Nephron (organoid): ENCODE measurements at regions not wholly inside any gene's neighbourhood (a gene's known extent, or its start where the extent isn't known, plus 50 kb on each side); places are given as distances from the start of the nearest gene placed in this dataset.

Experiments used
- H3K27ac Mint-ChIP-seq, 3 experiments: 2 replicates each; pipeline ENCODE4 v1.8.0; 2020; ENCODE audit warnings: mixed read lengths in 3 of 3, mild to moderate bottlenecking in 2 of 3, moderate library complexity in 1 of 3
- H3K27me3 Mint-ChIP-seq: 2 replicates; pipeline ENCODE4 v1.8.0; 2021; ENCODE audit warnings: low read depth, mild to moderate bottlenecking, moderate library complexity, mixed read lengths
- H3K36me3 Mint-ChIP-seq: 2 replicates; pipeline ENCODE4 v1.8.0; 2020; ENCODE audit warnings: low read depth, mixed read lengths
- H3K4me1 Mint-ChIP-seq: 2 replicates; pipeline ENCODE4 v1.8.0; 2020; ENCODE audit warnings: mixed read lengths
- H3K4me3 Mint-ChIP-seq, 3 experiments: 2 replicates each; pipeline ENCODE4 v1.8.0; 2020; ENCODE audit warnings: mild to moderate bottlenecking in 3 of 3, mixed read lengths in 3 of 3, moderate library complexity in 2 of 3
- H3K9me3 Mint-ChIP-seq: 2 replicates; pipeline ENCODE4 v1.8.0; 2020; ENCODE audit warnings: mixed read lengths
- TF ChIP-seq, protein P1 (sequence below), 3 experiments: fragments of 200-600 bp; sonication (generic); IDR thresholded peaks; one replicate each; pipeline ENCODE4 v1.5.0; 2021; ENCODE audit warnings: antibody characterized with exemption in 3 of 3; ENCODE audit not compliant: unreplicated experiment in 3 of 3

DNA sequence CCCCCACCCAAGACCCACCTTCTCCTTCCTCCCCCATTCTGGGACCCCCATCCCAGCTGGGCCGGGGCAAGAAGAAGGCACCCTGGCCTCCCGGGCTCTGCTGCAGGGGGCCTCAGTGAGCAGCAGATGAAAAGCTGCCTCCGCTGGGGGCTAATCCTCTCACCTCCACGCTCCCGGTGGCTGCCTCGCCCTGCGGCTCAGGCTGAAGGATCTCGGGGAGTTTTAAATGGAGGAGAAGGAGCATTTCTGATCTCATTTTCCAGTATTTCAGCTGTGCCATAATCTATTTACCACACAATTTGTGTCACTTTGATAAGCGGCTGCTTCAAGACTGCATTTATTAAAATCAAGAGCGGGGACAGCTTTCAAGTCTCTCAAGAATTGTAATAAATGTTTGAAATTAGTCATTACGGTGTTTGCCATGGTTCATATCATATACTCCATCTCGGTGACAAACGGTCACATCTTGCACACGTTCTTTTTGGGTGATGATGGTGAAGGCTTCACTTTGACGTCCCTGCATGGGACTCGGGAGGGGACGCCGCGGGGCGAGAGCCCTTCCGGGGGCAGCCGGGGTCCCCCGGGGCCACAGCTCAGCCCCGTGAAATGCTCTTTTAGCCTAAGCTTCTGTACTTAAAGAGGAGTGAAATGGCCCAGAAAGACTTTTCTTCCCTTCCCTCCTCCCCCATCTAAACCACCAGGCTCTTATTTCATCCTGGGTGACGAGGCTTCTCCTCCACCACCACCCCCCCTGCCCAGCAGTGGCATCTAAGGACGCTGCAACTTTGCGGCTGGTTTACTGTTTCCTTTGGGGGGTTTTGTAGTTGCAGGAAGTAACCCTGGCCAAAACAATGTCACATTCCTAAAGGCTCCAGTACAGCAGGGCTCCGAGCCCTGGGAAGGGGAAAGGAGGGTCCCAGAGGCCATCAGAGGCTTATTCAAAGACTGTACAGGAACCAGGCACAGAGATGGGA is 313.1 kb upstream of the TNRC6C start:
- TF ChIP-seq, protein P1, sequence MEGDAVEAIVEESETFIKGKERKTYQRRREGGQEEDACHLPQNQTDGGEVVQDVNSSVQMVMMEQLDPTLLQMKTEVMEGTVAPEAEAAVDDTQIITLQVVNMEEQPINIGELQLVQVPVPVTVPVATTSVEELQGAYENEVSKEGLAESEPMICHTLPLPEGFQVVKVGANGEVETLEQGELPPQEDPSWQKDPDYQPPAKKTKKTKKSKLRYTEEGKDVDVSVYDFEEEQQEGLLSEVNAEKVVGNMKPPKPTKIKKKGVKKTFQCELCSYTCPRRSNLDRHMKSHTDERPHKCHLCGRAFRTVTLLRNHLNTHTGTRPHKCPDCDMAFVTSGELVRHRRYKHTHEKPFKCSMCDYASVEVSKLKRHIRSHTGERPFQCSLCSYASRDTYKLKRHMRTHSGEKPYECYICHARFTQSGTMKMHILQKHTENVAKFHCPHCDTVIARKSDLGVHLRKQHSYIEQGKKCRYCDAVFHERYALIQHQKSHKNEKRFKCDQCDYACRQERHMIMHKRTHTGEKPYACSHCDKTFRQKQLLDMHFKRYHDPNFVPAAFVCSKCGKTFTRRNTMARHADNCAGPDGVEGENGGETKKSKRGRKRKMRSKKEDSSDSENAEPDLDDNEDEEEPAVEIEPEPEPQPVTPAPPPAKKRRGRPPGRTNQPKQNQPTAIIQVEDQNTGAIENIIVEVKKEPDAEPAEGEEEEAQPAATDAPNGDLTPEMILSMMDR (IDR thresholded peaks at IDR 0.05; ENCODE audit: unreplicated experiment in 3 of 3): no peak
- peaks cover 7% of the 10 kb centered on the region for H3K36me3 Mint-ChIP-seq
- no peak overlapping the region for H3K4me3 Mint-ChIP-seq
- peaks cover 20% of the 10 kb centered on the region for H3K9me3 Mint-ChIP-seq
- no peak overlapping the region for H3K27ac Mint-ChIP-seq
- H3K4me1 Mint-ChIP-seq: peaks cover 6% of the 10 kb centered on the region
- peaks cover 11% of the 10 kb centered on the region for H3K27me3 Mint-ChIP-seq

DNA sequence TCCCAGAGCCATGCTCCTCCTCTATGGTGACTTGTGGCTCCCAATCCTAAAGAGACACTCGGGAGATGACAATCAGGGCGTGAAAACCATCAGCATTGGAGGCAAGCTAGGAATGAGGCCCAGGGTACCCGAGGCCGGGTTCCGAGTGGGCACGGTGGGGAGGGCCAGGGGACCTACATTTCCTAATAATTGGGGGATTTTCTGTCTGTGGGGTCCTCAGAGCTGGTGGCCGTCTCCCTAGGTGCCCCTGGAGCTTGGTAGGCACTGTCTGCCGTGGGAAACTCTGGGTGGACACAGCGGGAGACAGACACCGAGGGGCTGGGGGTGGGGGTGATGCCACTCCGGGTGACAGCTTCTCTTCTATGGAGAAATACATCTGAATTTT is 312.5 kb upstream of the TNRC6C start:
- no peak overlapping the region for H3K27ac Mint-ChIP-seq
- TF ChIP-seq, protein P1 (IDR thresholded peaks at IDR 0.05; ENCODE audit: unreplicated experiment in 3 of 3): no peak

GRCh38 chr17:77647531-77647930 is 311.0 kb upstream of the TNRC6C start:
- Mint-ChIP-seq H3K27ac (no peak overlapping the region), H3K36me3 (peaks cover 7% of the 10 kb centered on the region), H3K4me3 (no peak overlapping the region), H3K9me3 (peaks cover 34% of the 10 kb centered on the region), H3K27me3 (peaks cover 6% of the 10 kb centered on the region), H3K4me1 (peaks cover 6% of the 10 kb centered on the region)
- TF ChIP-seq, protein P1 (IDR thresholded peaks at IDR 0.05; ENCODE audit: unreplicated experiment in 3 of 3): no peak

More for the DNA sequence above, 312.5 kb upstream of the TNRC6C start:
- peaks cover 25% of the 10 kb centered on the region for H3K9me3 Mint-ChIP-seq
- H3K4me3 Mint-ChIP-seq: no peak overlapping the region
- H3K27me3 Mint-ChIP-seq: peaks cover 7% of the 10 kb centered on the region
- H3K36me3 Mint-ChIP-seq: peaks cover 7% of the 10 kb centered on the region
- H3K4me1 Mint-ChIP-seq: peaks cover 6% of the 10 kb centered on the region

- H3K9me3 Mint-ChIP-seq: peaks cover 34% of the 10 kb centered on the region
- no peak overlapping the region for H3K4me3 Mint-ChIP-seq
- H3K27me3 Mint-ChIP-seq: peaks cover 13% of the 10 kb centered on the region
- TF ChIP-seq, protein P1 (IDR thresholded peaks at IDR 0.05; ENCODE audit: unreplicated experiment in 3 of 3): no peak
- H3K4me1 Mint-ChIP-seq: peaks cover 6% of the 10 kb centered on the region
- no peak overlapping the region for H3K27ac Mint-ChIP-seq
- H3K36me3 Mint-ChIP-seq: peaks cover 7% of the 10 kb centered on the region
Observed at GRCh38 chr17:77649717-77650211, 308.7 kb upstream of the TNRC6C start.

GRCh38 chr17:77651988-77652387 is 306.5 kb upstream of the TNRC6C start:
- Mint-ChIP-seq H3K4me1 (no peaks in the 10 kb centered on the region), H3K36me3 (peaks cover 7% of the 10 kb centered on the region), H3K9me3 (peaks cover 32% of the 10 kb centered on the region), H3K27me3 (peaks cover 18% of the 10 kb centered on the region), H3K27ac (no peak overlapping the region), H3K4me3 (no peak overlapping the region)
- TF ChIP-seq, protein P1 (IDR thresholded peaks at IDR 0.05; ENCODE audit: unreplicated experiment in 3 of 3): no peak
